ENCODE measurements at regions not wholly inside any gene's neighbourhood (a gene's known extent, or its start where the extent isn't known, plus 50 kb on each side); places are given as distances from the start of the nearest gene placed in this dataset.

DNA sequence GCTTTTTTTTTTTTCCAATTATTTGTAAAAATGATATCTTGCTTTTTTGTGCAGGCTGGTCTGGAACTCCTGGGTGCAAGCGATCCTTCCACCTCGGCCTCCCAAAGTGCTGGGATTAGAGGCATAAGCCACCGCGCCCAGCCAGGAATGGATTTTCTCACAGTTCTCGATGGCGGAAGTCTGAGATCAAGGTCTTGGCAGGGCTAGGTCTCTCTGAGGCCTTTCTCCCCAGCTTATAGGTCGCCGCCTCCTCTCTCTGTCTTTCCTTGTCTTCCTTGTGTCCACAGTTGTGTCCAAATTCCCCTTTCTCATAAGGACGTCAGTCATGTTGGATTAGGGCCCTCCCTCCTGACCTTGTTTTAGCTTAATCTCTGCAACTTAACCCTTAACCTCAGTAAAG is 200.5 kb downstream of the UQCRFS1 start:
- TF ChIP-seq POLR2A (IDR thresholded peaks at IDR 0.05) = no peak
- TF ChIP-seq, protein P1, sequence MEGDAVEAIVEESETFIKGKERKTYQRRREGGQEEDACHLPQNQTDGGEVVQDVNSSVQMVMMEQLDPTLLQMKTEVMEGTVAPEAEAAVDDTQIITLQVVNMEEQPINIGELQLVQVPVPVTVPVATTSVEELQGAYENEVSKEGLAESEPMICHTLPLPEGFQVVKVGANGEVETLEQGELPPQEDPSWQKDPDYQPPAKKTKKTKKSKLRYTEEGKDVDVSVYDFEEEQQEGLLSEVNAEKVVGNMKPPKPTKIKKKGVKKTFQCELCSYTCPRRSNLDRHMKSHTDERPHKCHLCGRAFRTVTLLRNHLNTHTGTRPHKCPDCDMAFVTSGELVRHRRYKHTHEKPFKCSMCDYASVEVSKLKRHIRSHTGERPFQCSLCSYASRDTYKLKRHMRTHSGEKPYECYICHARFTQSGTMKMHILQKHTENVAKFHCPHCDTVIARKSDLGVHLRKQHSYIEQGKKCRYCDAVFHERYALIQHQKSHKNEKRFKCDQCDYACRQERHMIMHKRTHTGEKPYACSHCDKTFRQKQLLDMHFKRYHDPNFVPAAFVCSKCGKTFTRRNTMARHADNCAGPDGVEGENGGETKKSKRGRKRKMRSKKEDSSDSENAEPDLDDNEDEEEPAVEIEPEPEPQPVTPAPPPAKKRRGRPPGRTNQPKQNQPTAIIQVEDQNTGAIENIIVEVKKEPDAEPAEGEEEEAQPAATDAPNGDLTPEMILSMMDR (IDR thresholded peaks at IDR 0.05) = no peak

Data from heart left ventricle (tissue), 13 donors.